Adrenal gland (tissue), 9 donors: ENCODE measurements at regions not wholly inside any gene's neighbourhood (a gene's known extent, or its start where the extent isn't known, plus 50 kb on each side); places are given as distances from the start of the nearest gene placed in this dataset.

Experiments used
- DNase-seq, 7 donors: peaks; one replicate each; pipeline ENCODE4 v3.0.0-alpha.2; 2019 to 2020
- H3K27ac ChIP-seq, 5 donors: fragments of 200-600 bp; sonication (generic) in 4 of 5; 1 replicate in 3 of 5; 2 replicates in 2 of 5; pipeline versions ENCODE4 v1.5.1 to v1.8.0; 2016 to 2020; ENCODE audit warnings: mild to moderate bottlenecking in 1 of 5
- H3K27me3 ChIP-seq: fragments of 200-600 bp; 2 replicates; pipeline ENCODE4 v1.8.0; 2021
- H3K36me3 ChIP-seq, 2 donors: fragments of 200-600 bp; replicated peaks in 1 of 2; 1 replicate in 1 of 2; 2 replicates in 1 of 2; pipeline versions ENCODE4 v1.5.1 to v1.8.0; 2018 to 2022
- H3K4me1 ChIP-seq, 2 donors: fragments of 200-600 bp; replicated peaks in 1 of 2; 1 replicate in 1 of 2; 2 replicates in 1 of 2; pipeline versions ENCODE4 v1.5.1 to v1.8.0; 2018 to 2021
- H3K4me3 ChIP-seq, 4 donors: fragments of 200-600 bp; sonication (generic) in 3 of 4; one replicate each; pipeline ENCODE4 v1.5.1; 2016 to 2018
- H3K9me3 ChIP-seq, 3 donors: fragments of 200-600 bp; sonication (generic) in 1 of 3; replicated peaks in 1 of 3; 1 replicate in 2 of 3; 2 replicates in 1 of 3; pipeline versions ENCODE4 v1.5.1 to v1.8.0; 2016 to 2021
- POLR2A ChIP-seq, 2 donors: fragments of 450-650 bp; IDR thresholded peaks; one replicate each; pipeline ENCODE4 v1.6.1; 2017; ENCODE audit warnings: antibody characterized with exemption in 2 of 2, mild to moderate bottlenecking in 2 of 2, moderate library complexity in 1 of 2
- WGBS, 4 donors: extraction: QIAGEN DNeasy Blood & Tissue Kit in 2 of 4; methylation state at CpG; one replicate each; pipeline versions ENCODE4 v1.1.5 to v1.1.7; 2013 to 2017; 5-methylcytosine and 5-hydroxymethylcytosine counted together
- intact Hi-C, 2 donors: fragments of 100-400 bp; cut with DNase I; formaldehyde crosslinking; loops; one replicate each; pipeline versions ENCODE4 v1.14.1 to v1.15.0; 2022 to 2023
- TF ChIP-seq, protein P1 (sequence below), 6 experiments: fragments of 450-650 bp in 4 of 6; fragments of 200-600 bp in 2 of 6; sonication (generic) in 1 of 6; IDR thresholded peaks; 1 replicate in 5 of 6; 2 replicates in 1 of 6; pipeline versions ENCODE4 v1.5.1 to v1.8.0; 2016 to 2021; ENCODE audit warnings: antibody characterized with exemption in 6 of 6, mild to moderate bottlenecking in 2 of 6, moderate library complexity in 1 of 6
- donor health status: healthy with polysubstance abuse.
- donor health status: Bipolar disorder and iron deficiency.
- donor health status: DM: yes; HTN: yes; CAD: no.
- donor health status: DM: no; HTN: no; CAD: no.
- donor health status: DM: no; HTN: no; CAD: no.

DNA sequence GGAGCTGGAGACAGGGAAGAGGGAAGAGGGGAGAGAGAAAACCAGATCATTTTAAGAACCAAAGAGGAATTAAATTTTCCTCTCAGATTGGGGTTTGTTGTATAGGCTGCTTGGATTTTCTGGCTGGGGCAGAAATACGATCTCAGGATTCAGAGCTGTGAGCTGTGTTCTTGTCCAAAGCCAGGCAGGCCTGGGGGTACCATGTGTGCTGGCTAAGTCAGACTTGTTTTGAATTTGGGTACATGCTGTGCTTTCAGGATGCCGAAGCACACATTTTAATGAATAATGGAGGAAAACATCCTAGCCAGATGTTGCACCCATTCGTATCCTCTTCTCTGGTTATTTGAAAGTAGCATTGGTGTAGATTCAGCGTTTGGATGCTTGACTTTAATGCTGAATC lies 170.3 kb upstream of the PODXL start:
- H3K9me3 ChIP-seq: no peaks in the 10 kb centered on the region
- intact Hi-C loops: no loop called here
- no peak overlapping the region for H3K4me3 ChIP-seq
- DNase-seq: peak in 1 of 7 donors; percentile 28
- TF ChIP-seq, protein P1, sequence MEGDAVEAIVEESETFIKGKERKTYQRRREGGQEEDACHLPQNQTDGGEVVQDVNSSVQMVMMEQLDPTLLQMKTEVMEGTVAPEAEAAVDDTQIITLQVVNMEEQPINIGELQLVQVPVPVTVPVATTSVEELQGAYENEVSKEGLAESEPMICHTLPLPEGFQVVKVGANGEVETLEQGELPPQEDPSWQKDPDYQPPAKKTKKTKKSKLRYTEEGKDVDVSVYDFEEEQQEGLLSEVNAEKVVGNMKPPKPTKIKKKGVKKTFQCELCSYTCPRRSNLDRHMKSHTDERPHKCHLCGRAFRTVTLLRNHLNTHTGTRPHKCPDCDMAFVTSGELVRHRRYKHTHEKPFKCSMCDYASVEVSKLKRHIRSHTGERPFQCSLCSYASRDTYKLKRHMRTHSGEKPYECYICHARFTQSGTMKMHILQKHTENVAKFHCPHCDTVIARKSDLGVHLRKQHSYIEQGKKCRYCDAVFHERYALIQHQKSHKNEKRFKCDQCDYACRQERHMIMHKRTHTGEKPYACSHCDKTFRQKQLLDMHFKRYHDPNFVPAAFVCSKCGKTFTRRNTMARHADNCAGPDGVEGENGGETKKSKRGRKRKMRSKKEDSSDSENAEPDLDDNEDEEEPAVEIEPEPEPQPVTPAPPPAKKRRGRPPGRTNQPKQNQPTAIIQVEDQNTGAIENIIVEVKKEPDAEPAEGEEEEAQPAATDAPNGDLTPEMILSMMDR (IDR thresholded peaks at IDR 0.05): no peak
- no peak for TF ChIP-seq POLR2A (IDR thresholded peaks at IDR 0.05)
- no peaks in the 10 kb centered on the region for H3K4me1 ChIP-seq
- H3K27me3 ChIP-seq: no peaks in the 10 kb centered on the region
- no peaks in the 10 kb centered on the region for H3K36me3 ChIP-seq
- H3K27ac ChIP-seq: no peak overlapping the region
- 51 to 69% (median 66%) methylated on average over 4 of the region's 4 CpGs for WGBS, 4 donors

DNA sequence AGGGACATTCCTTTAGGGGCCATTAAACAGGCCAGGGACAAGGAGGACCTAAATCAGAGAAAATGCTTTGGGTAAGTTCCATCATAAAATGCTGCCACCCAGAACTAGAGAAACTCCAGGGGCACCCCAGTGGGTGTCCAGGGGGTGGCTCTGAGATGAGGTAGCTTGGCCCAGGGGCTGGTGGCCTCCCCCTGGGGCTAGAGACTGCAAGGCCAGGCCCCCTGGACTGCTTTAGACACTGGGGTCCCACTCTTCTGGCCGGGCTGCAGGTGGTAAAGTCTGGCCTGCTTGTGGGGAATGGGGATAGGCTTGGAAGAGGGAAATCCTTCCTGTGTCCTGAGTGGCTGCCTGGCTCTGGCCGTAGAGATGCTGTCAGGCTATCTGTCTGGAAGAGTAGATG lies 169.6 kb upstream of the PODXL start:
- Histone ChIP-seq H3K4me1 (no peaks in the 10 kb centered on the region), H3K4me3 (no peak overlapping the region), H3K27me3 (no peaks in the 10 kb centered on the region), H3K9me3 (no peaks in the 10 kb centered on the region), H3K36me3 (no peaks in the 10 kb centered on the region), H3K27ac (no peak overlapping the region)
- no peak for TF ChIP-seq POLR2A (IDR thresholded peaks at IDR 0.05)
- TF ChIP-seq, protein P1 (IDR thresholded peaks at IDR 0.05): no peak
- intact Hi-C loops: no loop called here
- DNase-seq: no peak
- WGBS, 4 donors: 35 to 61% (median 57%) methylated on average over 2 of the region's 2 CpGs

- no peaks in the 10 kb centered on the region for H3K4me1 ChIP-seq
- no peaks in the 10 kb centered on the region for H3K36me3 ChIP-seq
- DNase-seq: no peak
- H3K27me3 ChIP-seq: no peaks in the 10 kb centered on the region
- no peak overlapping the region for H3K4me3 ChIP-seq
- no peak for TF ChIP-seq POLR2A (IDR thresholded peaks at IDR 0.05)
- TF ChIP-seq, protein P1 (IDR thresholded peaks at IDR 0.05): no peak
- H3K9me3 ChIP-seq: no peaks in the 10 kb centered on the region
- intact Hi-C loops: no loop called here
- no peak overlapping the region for H3K27ac ChIP-seq
- WGBS, 4 donors: 69 to 85% (median 74%) methylated on average over 4 of the region's 4 CpGs
These were observed 168.4 kb upstream of the PODXL start for GRCh38 chr7:131724776-131725345.

GRCh38 chr7:131723926-131724325 lies 167.5 kb upstream of the PODXL start:
- H3K4me1 ChIP-seq: no peaks in the 10 kb centered on the region
- H3K36me3 ChIP-seq: no peaks in the 10 kb centered on the region
- no peak for TF ChIP-seq POLR2A (IDR thresholded peaks at IDR 0.05)
- TF ChIP-seq, protein P1 (IDR thresholded peaks at IDR 0.05): no peak
- intact Hi-C loops: no loop called here
- no peak overlapping the region for H3K4me3 ChIP-seq
- DNase-seq: no peak
- no peaks in the 10 kb centered on the region for H3K9me3 ChIP-seq
- H3K27me3 ChIP-seq: no peaks in the 10 kb centered on the region
- no peak overlapping the region for H3K27ac ChIP-seq
- WGBS, 4 donors: 38 to 43% (median 42%) methylated on average over 6 of the region's 6 CpGs
